ENCODE measurements at regions not wholly inside any gene's neighbourhood (a gene's known extent, or its start where the extent isn't known, plus 50 kb on each side); places are given as distances from the start of the nearest gene placed in this dataset.

DNA sequence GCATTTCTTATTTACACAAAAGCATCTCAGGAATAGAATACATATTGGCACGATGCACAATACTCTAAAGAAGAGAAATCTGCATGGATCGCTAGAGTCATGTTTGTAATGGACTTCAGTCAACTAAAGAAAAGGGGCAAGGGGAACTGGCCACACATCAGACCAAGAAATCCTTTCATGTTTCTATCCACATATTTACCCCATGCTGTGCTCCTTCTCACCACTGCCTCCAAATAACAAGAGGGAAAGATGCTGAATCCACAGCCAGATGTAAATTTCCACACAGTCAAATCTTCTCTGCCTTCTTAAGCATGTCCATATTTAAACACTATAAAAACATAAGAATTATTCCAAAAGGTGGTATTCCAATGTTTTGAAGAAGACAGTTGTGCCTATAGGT is 67.6 kb downstream of the COX18 start:
- no peak for DNase-seq (ENCODE audit: low read depth in 2 of 2)

DNA sequence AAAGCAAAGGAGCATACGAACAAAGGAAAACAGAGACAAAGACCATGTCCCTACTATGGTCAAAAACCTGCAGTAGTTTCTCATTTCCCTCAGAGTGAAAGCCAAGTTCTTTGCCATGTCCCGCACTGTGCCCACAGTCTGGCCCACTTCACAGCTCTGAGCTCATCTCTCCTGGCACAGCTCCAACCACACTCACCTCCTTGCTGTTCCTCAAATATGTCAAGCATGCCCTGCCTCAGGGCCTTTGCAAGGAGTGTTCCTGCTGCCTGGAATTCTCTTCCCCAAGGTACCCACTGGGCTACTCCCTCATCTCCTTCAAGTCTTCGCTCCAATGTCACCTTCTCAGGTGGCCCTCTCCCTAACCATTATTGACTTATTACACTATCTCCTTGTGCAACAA is 72.1 kb downstream of the COX18 start:
- DNase-seq (ENCODE audit: low read depth in 2 of 2) = no peak

DNA sequence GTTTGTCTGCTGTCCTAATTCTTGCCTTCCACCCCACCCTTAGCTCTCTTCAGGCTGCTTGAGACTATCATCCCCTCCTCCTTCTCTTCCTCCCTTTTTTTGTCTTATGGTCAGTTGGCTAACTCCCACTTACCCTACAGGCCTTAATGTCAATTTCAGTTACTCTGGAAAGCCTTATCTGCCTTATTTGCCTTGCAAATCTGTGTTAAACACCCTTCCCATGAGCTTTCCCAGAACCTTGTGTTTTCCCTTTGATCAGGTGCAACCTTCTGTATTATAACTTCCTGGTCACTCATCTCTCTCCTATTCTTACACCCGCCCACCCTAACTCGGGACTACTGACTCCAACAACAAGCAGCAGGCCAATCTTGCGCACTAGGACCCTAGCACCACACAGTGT is 74.8 kb downstream of the COX18 start:
- no peak for DNase-seq (ENCODE audit: low read depth in 2 of 2)

DNA sequence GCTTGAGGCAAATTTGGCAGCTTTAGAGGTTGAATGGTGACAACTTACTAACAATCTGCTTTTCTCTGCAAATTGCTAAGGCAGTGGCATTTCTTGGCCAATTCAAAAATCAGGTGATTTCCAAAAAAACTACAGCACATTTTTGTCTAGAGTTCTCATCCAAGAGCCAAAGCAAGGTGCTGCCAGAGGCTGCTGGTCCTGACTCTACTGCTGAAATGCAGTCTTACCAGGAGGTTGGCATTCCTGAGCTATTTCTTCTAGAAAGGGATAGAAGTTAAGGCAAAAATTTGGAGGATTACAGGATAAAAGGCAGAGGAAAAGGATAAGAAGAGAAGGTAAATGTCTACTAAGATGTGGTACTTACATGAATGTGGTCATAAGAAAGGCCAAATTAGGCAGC is 75.6 kb downstream of the COX18 start:
- DNase-seq (ENCODE audit: low read depth in 2 of 2) = no peak

DNA sequence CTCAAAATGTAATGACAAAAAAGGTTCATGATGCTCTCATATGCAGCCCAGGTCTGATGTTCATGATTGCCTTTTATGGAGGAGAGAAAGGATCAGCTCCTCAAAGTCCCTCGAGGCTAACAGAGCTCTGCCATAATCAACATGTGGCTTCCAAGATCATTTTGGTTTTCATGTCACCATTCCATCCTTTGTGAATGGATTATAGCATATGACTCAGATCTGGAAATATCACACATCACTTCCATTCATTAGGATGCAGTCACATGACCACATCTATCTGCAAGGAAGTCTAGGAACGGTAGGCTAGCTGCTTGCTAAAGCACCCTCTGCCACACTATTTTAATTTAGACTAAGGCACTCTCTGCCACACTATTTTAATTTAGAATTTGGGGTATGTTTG is 77.6 kb downstream of the COX18 start:
- no peak for DNase-seq (ENCODE audit: low read depth in 2 of 2)

DNA sequence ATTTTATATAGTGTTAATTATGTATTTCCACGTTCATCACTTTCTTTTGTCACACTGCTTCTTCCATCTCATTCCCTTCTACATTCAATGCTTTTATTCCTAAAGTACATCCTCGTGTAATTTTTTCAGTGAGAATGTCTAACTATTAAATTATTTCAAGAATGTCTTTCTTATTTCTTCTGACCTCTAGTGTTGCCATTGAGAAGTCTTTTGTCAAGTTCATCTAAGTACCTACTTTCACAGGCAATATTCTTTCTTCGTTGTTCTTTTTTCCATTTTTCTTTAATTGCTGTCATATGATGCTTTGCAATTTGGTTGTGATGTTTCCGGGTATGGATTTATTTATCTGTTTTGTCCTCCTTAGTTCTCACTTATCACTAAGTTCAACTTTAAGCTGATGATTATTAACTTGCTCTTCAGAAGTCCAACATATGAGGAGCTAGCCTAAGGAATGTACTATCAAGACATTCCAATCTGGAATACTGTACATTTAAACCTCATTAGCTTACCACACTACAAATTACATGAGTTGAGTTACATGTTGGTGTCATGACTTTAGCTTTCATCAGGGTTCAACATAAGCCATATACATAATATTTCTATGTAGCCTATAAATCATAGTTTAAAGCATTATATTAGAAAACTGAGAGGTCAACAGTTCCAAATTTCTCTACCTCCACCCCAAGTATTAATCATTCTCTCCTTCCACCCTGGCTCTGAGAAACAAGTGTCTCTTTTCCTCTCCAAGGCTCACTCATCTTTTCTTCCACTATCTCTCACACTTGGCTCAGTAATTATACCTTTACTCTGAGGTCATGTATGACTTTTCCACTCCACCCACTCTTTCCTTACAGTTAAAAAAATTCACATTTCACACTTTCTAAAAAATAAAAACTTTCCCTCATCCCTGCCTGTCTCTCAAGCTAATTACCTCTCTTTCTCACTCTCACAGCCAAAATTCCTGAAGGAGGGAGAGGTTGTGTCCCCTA is 81.5 kb downstream of the COX18 start:
- DNase-seq (ENCODE audit: low read depth in 2 of 2) = no peak

DNA sequence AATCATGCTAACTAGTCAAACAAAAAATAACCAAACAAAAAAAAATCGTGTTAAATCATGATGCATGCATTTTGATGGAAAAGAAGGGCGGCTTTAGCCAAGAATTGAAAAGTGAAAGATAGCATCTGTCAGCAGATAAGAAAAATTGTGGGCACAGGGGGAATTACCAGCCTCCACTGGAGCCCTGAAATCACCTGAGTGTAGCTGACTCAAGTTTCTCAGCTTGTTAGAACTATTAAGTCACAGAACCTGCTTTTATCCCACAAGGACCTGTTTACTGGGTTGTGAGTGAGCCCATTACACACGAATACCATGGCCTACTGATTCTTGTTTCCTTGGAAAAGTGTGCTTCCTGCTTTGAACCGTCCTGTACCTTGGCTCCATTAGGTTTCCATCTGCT is 85.2 kb downstream of the COX18 start:
- no peak for DNase-seq (ENCODE audit: low read depth in 2 of 2)

GRCh38 chr4:72983709-72984108 is 85.8 kb downstream of the COX18 start:
- DNase-seq (ENCODE audit: low read depth in 2 of 2) = no peak

- no peak for DNase-seq (ENCODE audit: low read depth in 2 of 2)
Measured at GRCh38 chr4:72977936-72978485, 91.5 kb downstream of the COX18 start.

- DNase-seq (ENCODE audit: low read depth in 2 of 2) = no peak
Measured at GRCh38 chr4:72975488-72975784, 94.1 kb downstream of the COX18 start.

DNA sequence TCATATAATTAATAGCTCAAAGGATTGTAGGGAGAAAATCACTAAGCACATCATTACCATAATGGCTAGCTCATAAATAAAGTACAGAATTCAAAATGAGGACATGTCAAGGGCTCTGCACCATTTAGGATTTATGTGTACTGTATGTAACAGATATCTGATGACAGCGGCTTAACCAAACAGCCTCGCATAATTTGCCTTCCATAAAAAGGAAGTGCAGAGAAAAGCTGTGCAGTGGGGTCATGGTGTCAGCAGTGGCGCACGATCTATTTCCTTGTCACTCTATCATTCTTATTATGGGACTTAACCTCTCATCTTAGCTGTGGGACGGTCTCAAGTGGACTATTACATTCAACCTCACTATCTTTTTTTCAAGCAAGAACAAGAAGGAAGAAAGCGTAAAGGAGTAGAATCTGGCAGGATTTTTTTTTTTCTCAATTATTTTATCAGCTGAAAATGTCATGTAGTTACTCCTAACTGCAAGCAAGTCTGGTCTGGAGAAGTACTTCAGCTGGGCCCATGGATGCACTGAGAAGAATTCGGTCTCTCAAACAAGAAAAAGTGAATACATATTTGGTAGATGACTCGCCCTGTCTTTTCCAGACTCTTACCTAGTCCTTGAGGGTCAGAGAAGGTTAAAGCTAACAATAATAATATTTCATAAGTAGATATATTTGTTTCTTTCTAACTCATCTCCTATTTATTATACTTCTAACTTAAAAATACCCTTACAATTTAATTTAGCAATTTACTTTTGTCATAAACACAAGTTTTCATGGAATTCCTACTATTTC is 94.6 kb downstream of the COX18 start:
- DNase-seq (ENCODE audit: low read depth in 2 of 2) = no peak

- DNase-seq (ENCODE audit: low read depth in 2 of 2) = no peak
Measured at GRCh38 chr4:72971572-72971971, 97.9 kb downstream of the COX18 start.

DNA sequence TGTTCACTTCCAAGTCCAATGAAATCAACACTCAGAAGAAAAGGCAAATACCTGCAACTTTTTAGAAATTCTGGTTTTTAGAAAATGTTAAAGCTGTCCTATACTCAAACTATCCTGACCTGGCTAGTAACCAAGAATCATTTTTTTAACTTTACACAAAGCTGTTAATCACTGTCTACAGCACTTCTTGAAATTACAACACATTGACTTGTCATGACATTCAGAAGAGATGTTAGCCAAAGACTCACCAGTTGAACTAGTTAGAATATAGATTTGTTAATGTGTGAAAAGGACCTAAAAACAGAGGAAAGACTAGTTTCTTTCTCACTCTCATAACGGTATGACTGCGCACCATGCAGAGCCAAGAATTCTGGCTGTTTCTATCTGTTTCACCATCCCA is 98.8 kb downstream of the COX18 start:
- DNase-seq (ENCODE audit: low read depth in 2 of 2) = no peak

DNA sequence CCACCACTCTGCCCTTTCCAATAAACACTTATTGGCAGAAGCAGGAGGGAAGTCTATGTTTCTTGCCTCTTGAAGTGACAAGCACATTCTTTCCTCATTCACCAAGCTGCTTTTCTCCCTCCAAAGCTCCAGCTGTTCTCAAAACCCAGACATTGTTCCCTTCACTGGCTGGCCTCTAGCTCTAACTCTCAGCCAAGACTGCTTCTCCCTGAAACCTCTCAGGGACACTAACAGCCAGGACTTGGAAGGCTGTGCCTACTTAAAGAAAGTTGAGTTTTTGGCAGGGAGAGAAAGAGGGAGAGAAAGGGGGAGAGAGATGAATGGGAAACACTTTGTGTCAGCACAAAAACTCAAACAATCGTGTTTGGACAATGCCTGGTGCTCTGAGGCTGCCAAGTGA is 99.5 kb downstream of the COX18 start:
- DNase-seq (ENCODE audit: low read depth in 2 of 2) = no peak

- DNase-seq (ENCODE audit: low read depth in 2 of 2) = no peak
Measured at GRCh38 chr4:72966652-72967051, 102.9 kb downstream of the COX18 start.

- no peak for DNase-seq (ENCODE audit: low read depth in 2 of 2)
Measured at GRCh38 chr4:72959411-72959810, 110.1 kb downstream of the COX18 start.

- no peak for DNase-seq (ENCODE audit: low read depth in 2 of 2)
Measured at GRCh38 chr4:72954811-72955210, 114.7 kb downstream of the COX18 start.

DNA sequence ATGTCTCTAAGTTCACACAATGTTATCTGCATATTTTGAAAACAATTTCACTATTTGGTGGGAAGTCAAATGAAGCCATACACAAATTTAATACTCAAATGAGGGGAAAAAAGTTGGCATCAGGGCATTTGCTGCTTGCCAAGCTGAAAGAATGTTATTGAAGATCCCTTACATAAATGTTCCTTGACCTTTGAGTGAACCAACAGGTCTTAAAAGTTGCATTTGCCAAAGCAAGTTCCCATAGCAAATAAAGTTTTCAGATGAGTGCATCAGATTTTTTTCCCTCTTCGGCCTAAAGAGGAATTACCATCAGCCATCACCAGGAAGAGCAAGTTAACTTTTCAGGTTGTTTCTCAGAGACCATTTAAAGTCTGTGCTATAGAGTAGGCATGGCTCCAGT is 115.9 kb downstream of the COX18 start:
- DNase-seq (ENCODE audit: low read depth in 2 of 2) = no peak

GRCh38 chr4:72951628-72952027 is 117.9 kb downstream of the COX18 start:
- no peak for DNase-seq (ENCODE audit: low read depth in 2 of 2)

DNA sequence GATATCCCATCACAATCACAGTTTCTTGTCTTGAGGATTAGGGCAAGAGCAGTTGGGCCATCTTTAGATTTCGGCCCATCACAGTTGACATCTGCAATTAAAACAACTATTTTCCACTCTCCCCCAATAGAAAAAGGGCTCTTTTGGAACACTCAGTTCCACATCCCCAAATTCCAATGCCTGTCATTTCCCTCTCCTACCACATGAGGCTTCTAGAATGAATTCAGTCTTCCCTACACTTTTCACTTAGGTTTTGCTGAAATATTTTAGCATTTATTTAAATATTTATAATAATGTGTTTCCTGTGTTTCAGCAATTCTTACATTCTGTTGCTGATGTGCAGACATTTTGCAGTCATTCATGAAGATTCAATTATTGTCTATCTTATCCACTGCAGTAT is 118.4 kb downstream of the COX18 start:
- DNase-seq (ENCODE audit: low read depth in 2 of 2) = no peak

GRCh38 chr4:72948080-72948479 is 121.4 kb downstream of the COX18 start:
- DNase-seq (ENCODE audit: low read depth in 2 of 2) = no peak

DNA sequence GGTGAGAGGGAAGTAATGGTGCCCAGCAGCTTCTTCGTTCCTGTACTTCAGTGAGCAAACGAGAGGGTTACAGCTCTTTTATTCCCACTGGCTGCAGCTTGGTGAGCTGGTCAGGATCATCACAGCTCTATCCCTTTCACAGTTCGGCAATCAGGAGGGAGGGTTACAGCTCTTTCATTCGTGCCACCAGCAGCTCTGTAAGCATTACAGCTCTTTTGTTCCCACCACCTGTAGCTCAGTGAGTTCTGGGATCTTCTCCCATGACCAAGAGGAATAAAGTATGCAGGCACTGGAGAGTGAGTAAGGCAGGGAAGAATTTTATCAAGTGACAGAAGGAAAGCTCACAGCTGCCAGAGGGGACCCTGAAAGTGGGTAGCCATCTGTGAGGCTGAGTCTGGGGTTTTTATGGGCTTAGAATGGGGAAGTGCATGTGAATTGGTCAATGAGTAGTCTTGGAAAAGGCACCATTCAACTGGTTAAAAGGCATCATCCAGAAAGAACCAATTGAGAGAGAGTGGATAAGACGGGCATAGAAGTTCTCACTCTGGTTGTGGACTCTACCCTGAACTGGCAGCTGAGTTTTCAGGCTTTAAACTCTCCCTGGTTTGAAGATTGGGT is 123.7 kb downstream of the COX18 start:
- no peak for DNase-seq (ENCODE audit: low read depth in 2 of 2)

Measured in stimulated activated CD4-positive, alpha-beta T cell treated with anti-CD3 and anti-CD28 coated beads, Interleukin-4, amount 100 ng/mL, for 48 hours (primary cell).